HG03558 (cell line): ENCODE measurements at regions not wholly inside any gene's neighbourhood (a gene's known extent, or its start where the extent isn't known, plus 50 kb on each side); places are given as distances from the start of the nearest gene placed in this dataset.

Experiments used
- ATAC-seq: cut with Tn5 transposase; IDR thresholded peaks from one replicate; pipeline ENCODE4 v1.9.1; 2021; ENCODE audit warnings: moderate number of reproducible peaks; ENCODE audit not compliant: unreplicated experiment; ENCODE audit errors: extremely low read depth

- ATAC-seq = no peak
These were observed 212.1 kb downstream of the TTC32 start for GRCh38 chr2:19689646-19690168.

GRCh38 chr2:19688059-19688458 lies 213.7 kb downstream of the TTC32 start:
- ATAC-seq = no peak

- no peak for ATAC-seq
These were observed 214.6 kb downstream of the TTC32 start for GRCh38 chr2:19687017-19687659.

GRCh38 chr2:19686439-19686838 lies 215.3 kb downstream of the TTC32 start:
- no peak for ATAC-seq

GRCh38 chr2:19685731-19686130 lies 216.1 kb downstream of the TTC32 start:
- ATAC-seq = no peak

GRCh38 chr2:19684516-19684915 lies 217.3 kb downstream of the TTC32 start:
- no peak for ATAC-seq

GRCh38 chr2:19683556-19683955 lies 218.2 kb downstream of the TTC32 start:
- no peak for ATAC-seq

- ATAC-seq = no peak
These were observed 219.3 kb downstream of the TTC32 start for GRCh38 chr2:19682493-19682892.

GRCh38 chr2:19677825-19678518 lies 223.8 kb downstream of the TTC32 start:
- ATAC-seq = no peak

- ATAC-seq = no peak
These were observed 224.5 kb downstream of the TTC32 start for GRCh38 chr2:19677215-19677777.

- ATAC-seq = no peak
These were observed 225.0 kb downstream of the TTC32 start for GRCh38 chr2:19676770-19677169.

- no peak for ATAC-seq
These were observed 225.8 kb downstream of the TTC32 start for GRCh38 chr2:19675856-19676460.

- ATAC-seq = no peak
These were observed 226.7 kb downstream of the TTC32 start for GRCh38 chr2:19675003-19675629.

- no peak for ATAC-seq
These were observed 227.5 kb downstream of the TTC32 start for GRCh38 chr2:19674051-19675002.

- no peak for ATAC-seq
These were observed 228.5 kb downstream of the TTC32 start for GRCh38 chr2:19673213-19673791.

GRCh38 chr2:19671916-19672315 lies 229.9 kb downstream of the TTC32 start:
- ATAC-seq = no peak

- ATAC-seq = no peak
These were observed 230.5 kb downstream of the TTC32 start for GRCh38 chr2:19671311-19671710.

- no peak for ATAC-seq
These were observed 231.5 kb downstream of the TTC32 start for GRCh38 chr2:19670303-19670702.

- no peak for ATAC-seq
These were observed 232.2 kb downstream of the TTC32 start for GRCh38 chr2:19669559-19669958.
